ENCODE measurements at regions not wholly inside any gene's neighbourhood (a gene's known extent, or its start where the extent isn't known, plus 50 kb on each side); places are given as distances from the start of the nearest gene placed in this dataset.

GRCh38 chr6:41471064-41471895 is 74.9 kb upstream of the FOXP4 start:
- Histone ChIP-seq H3K9ac (ENCODE audit: low read depth, low read length) (no peak overlapping the region), H3K27ac (ENCODE audit: low read depth, low read length) (no peak overlapping the region), H3K27me3 (ENCODE audit: control insufficient read depth, insufficient read depth, low read length) (peaks cover 94% of the 10 kb centered on the region), H3K36me3 (ENCODE audit: control insufficient read depth, insufficient read depth, low read length) (no peaks in the 10 kb centered on the region), H3K9me3 (ENCODE audit: control insufficient read depth, insufficient read depth, low read length) (no peaks in the 10 kb centered on the region), H3K4me1 (ENCODE audit: control insufficient read depth, insufficient read depth, low read length) (peaks cover 33% of the 10 kb centered on the region), H3K4me3 (ENCODE audit: low read depth, low read length) (peak overlapping the region; percentile 55)

GRCh38 chr6:41474213-41474933 is 71.8 kb upstream of the FOXP4 start:
- peaks cover 86% of the 10 kb centered on the region for H3K27me3 ChIP-seq (ENCODE audit: control insufficient read depth, insufficient read depth, low read length)
- H3K4me3 ChIP-seq (ENCODE audit: low read depth, low read length), result no peak overlapping the region
- H3K4me1 ChIP-seq (ENCODE audit: control insufficient read depth, insufficient read depth, low read length), result peaks cover 28% of the 10 kb centered on the region
- no peak overlapping the region for H3K27ac ChIP-seq (ENCODE audit: low read depth, low read length)
- H3K9ac ChIP-seq (ENCODE audit: low read depth, low read length), result no peak overlapping the region
- no peaks in the 10 kb centered on the region for H3K9me3 ChIP-seq (ENCODE audit: control insufficient read depth, insufficient read depth, low read length)
- no peaks in the 10 kb centered on the region for H3K36me3 ChIP-seq (ENCODE audit: control insufficient read depth, insufficient read depth, low read length)

- H3K36me3 ChIP-seq (ENCODE audit: control insufficient read depth, insufficient read depth, low read length), result no peaks in the 10 kb centered on the region
- no peaks in the 10 kb centered on the region for H3K9me3 ChIP-seq (ENCODE audit: control insufficient read depth, insufficient read depth, low read length)
- peaks cover 28% of the 10 kb centered on the region for H3K4me1 ChIP-seq (ENCODE audit: control insufficient read depth, insufficient read depth, low read length)
- H3K9ac ChIP-seq (ENCODE audit: low read depth, low read length), result no peak overlapping the region
- peaks cover 78% of the 10 kb centered on the region for H3K27me3 ChIP-seq (ENCODE audit: control insufficient read depth, insufficient read depth, low read length)
- no peak overlapping the region for H3K27ac ChIP-seq (ENCODE audit: low read depth, low read length)
- H3K4me3 ChIP-seq (ENCODE audit: low read depth, low read length), result no peak overlapping the region
Observed at GRCh38 chr6:41475164-41475563, 71.0 kb upstream of the FOXP4 start.

GRCh38 chr6:41475737-41476357 is 70.3 kb upstream of the FOXP4 start:
- H3K27ac ChIP-seq (ENCODE audit: low read depth, low read length), result no peak overlapping the region
- peaks cover 72% of the 10 kb centered on the region for H3K27me3 ChIP-seq (ENCODE audit: control insufficient read depth, insufficient read depth, low read length)
- no peaks in the 10 kb centered on the region for H3K36me3 ChIP-seq (ENCODE audit: control insufficient read depth, insufficient read depth, low read length)
- H3K4me3 ChIP-seq (ENCODE audit: low read depth, low read length), result no peak overlapping the region
- peaks cover 25% of the 10 kb centered on the region for H3K4me1 ChIP-seq (ENCODE audit: control insufficient read depth, insufficient read depth, low read length)
- no peak overlapping the region for H3K9ac ChIP-seq (ENCODE audit: low read depth, low read length)
- no peaks in the 10 kb centered on the region for H3K9me3 ChIP-seq (ENCODE audit: control insufficient read depth, insufficient read depth, low read length)

GRCh38 chr6:41476401-41476800 is 69.8 kb upstream of the FOXP4 start:
- peaks cover 19% of the 10 kb centered on the region for H3K4me1 ChIP-seq (ENCODE audit: control insufficient read depth, insufficient read depth, low read length)
- H3K36me3 ChIP-seq (ENCODE audit: control insufficient read depth, insufficient read depth, low read length), result no peaks in the 10 kb centered on the region
- H3K9me3 ChIP-seq (ENCODE audit: control insufficient read depth, insufficient read depth, low read length), result no peaks in the 10 kb centered on the region
- H3K27me3 ChIP-seq (ENCODE audit: control insufficient read depth, insufficient read depth, low read length), result peaks cover 66% of the 10 kb centered on the region
- no peak overlapping the region for H3K27ac ChIP-seq (ENCODE audit: low read depth, low read length)
- H3K9ac ChIP-seq (ENCODE audit: low read depth, low read length), result no peak overlapping the region
- H3K4me3 ChIP-seq (ENCODE audit: low read depth, low read length), result no peak overlapping the region

GRCh38 chr6:41477572-41477971 is 68.6 kb upstream of the FOXP4 start:
- H3K4me3 ChIP-seq (ENCODE audit: low read depth, low read length), result no peak overlapping the region
- H3K4me1 ChIP-seq (ENCODE audit: control insufficient read depth, insufficient read depth, low read length), result peaks cover 8% of the 10 kb centered on the region
- no peak overlapping the region for H3K9ac ChIP-seq (ENCODE audit: low read depth, low read length)
- no peaks in the 10 kb centered on the region for H3K36me3 ChIP-seq (ENCODE audit: control insufficient read depth, insufficient read depth, low read length)
- peaks cover 54% of the 10 kb centered on the region for H3K27me3 ChIP-seq (ENCODE audit: control insufficient read depth, insufficient read depth, low read length)
- no peaks in the 10 kb centered on the region for H3K9me3 ChIP-seq (ENCODE audit: control insufficient read depth, insufficient read depth, low read length)
- H3K27ac ChIP-seq (ENCODE audit: low read depth, low read length), result no peak overlapping the region

- Histone ChIP-seq H3K27me3 (ENCODE audit: control insufficient read depth, insufficient read depth, low read length) (peaks cover 17% of the 10 kb centered on the region; the same call in 1 of the 2 replicates), H3K9me3 (ENCODE audit: control insufficient read depth, insufficient read depth, low read length) (no peaks in the 10 kb centered on the region), H3K36me3 (ENCODE audit: control insufficient read depth, insufficient read depth, low read length) (no peaks in the 10 kb centered on the region), H3K9ac (ENCODE audit: low read depth, low read length) (no peak overlapping the region), H3K4me1 (ENCODE audit: control insufficient read depth, insufficient read depth, low read length) (peaks cover 9% of the 10 kb centered on the region), H3K4me3 (ENCODE audit: low read depth, low read length) (no peak overlapping the region), H3K27ac (ENCODE audit: low read depth, low read length) (no peak overlapping the region)
Observed at GRCh38 chr6:41483943-41484342, 62.2 kb upstream of the FOXP4 start.

- H3K9ac ChIP-seq (ENCODE audit: low read depth, low read length), result no peak overlapping the region
- peaks cover 39% of the 10 kb centered on the region for H3K27me3 ChIP-seq (ENCODE audit: control insufficient read depth, insufficient read depth, low read length)
- peaks cover 32% of the 10 kb centered on the region for H3K4me1 ChIP-seq (ENCODE audit: control insufficient read depth, insufficient read depth, low read length)
- H3K27ac ChIP-seq (ENCODE audit: low read depth, low read length), result peak overlapping the region; percentile 67
- H3K9me3 ChIP-seq (ENCODE audit: control insufficient read depth, insufficient read depth, low read length), result no peaks in the 10 kb centered on the region
- no peak overlapping the region for H3K4me3 ChIP-seq (ENCODE audit: low read depth, low read length)
- no peaks in the 10 kb centered on the region for H3K36me3 ChIP-seq (ENCODE audit: control insufficient read depth, insufficient read depth, low read length)
Observed at GRCh38 chr6:41487860-41488432, 58.2 kb upstream of the FOXP4 start.

- Histone ChIP-seq H3K4me1 (ENCODE audit: control insufficient read depth, insufficient read depth, low read length) (peaks cover 32% of the 10 kb centered on the region), H3K4me3 (ENCODE audit: low read depth, low read length) (no peak overlapping the region)
Observed at GRCh38 chr6:41488433-41489119, 57.6 kb upstream of the FOXP4 start.

GRCh38 chr6:41489120-41489851 is 56.9 kb upstream of the FOXP4 start:
- H3K27ac ChIP-seq (ENCODE audit: low read depth, low read length), result peak overlapping the region; percentile 54
- H3K27me3 ChIP-seq (ENCODE audit: control insufficient read depth, insufficient read depth, low read length), result peaks cover 52% of the 10 kb centered on the region

More at GRCh38 chr6:41488433-41489119, 57.6 kb upstream of the FOXP4 start:
- Histone ChIP-seq H3K27me3 (ENCODE audit: control insufficient read depth, insufficient read depth, low read length) (peaks cover 45% of the 10 kb centered on the region), H3K9ac (ENCODE audit: low read depth, low read length) (no peak overlapping the region), H3K36me3 (ENCODE audit: control insufficient read depth, insufficient read depth, low read length) (no peaks in the 10 kb centered on the region), H3K27ac (ENCODE audit: low read depth, low read length) (peak overlapping the region; percentile 67), H3K9me3 (ENCODE audit: control insufficient read depth, insufficient read depth, low read length) (no peaks in the 10 kb centered on the region)

More at GRCh38 chr6:41489120-41489851, 56.9 kb upstream of the FOXP4 start:
- no peak overlapping the region for H3K9ac ChIP-seq (ENCODE audit: low read depth, low read length)
- H3K9me3 ChIP-seq (ENCODE audit: control insufficient read depth, insufficient read depth, low read length), result no peaks in the 10 kb centered on the region
- peaks cover 39% of the 10 kb centered on the region for H3K4me1 ChIP-seq (ENCODE audit: control insufficient read depth, insufficient read depth, low read length)
- no peak overlapping the region for H3K4me3 ChIP-seq (ENCODE audit: low read depth, low read length)
- H3K36me3 ChIP-seq (ENCODE audit: control insufficient read depth, insufficient read depth, low read length), result no peaks in the 10 kb centered on the region
